Transverse colon (tissue), 4 donors: ENCODE measurements at regions not wholly inside any gene's neighbourhood (a gene's known extent, or its start where the extent isn't known, plus 50 kb on each side); places are given as distances from the start of the nearest gene placed in this dataset.

Experiments
- DNase-seq: peaks from one replicate; pipeline ENCODE4 v3.0.0-alpha.2; 2019
- H3K27ac ChIP-seq, 4 donors: fragments of 200-600 bp; sonication (generic); 2 replicates each; pipeline ENCODE4 v1.5.1; 2016 to 2018; ENCODE audit warnings: inconsistent platforms in 4 of 4
- H3K27me3 ChIP-seq: fragments of 200-600 bp; sonication (generic); 2 replicates; pipeline ENCODE4 v1.5.1; 2017; ENCODE audit warnings: inconsistent platforms
- H3K36me3 ChIP-seq, 4 donors: fragments of 200-600 bp; sonication (generic); 2 replicates each; pipeline ENCODE4 v1.5.1; 2017 to 2019; ENCODE audit warnings: inconsistent platforms in 4 of 4
- H3K4me1 ChIP-seq, 4 donors: fragments of 200-600 bp; sonication (generic); 2 replicates each; pipeline ENCODE4 v1.5.1; 2017 to 2020; ENCODE audit warnings: inconsistent platforms in 4 of 4
- H3K4me3 ChIP-seq, 4 donors: fragments of 200-600 bp; sonication (generic); 1 replicate in 1 of 4; 2 replicates in 3 of 4; pipeline versions ENCODE4 v1.5.1 to v1.6.1; 2017 to 2019; ENCODE audit warnings: inconsistent platforms in 4 of 4
- H3K9me3 ChIP-seq, 2 donors: fragments of 200-600 bp; sonication (generic); 2 replicates each; pipeline ENCODE4 v1.5.1; 2017 to 2019; ENCODE audit warnings: inconsistent platforms in 2 of 2
- CTCF ChIP-seq, 5 experiments: fragments of 200-600 bp in 3 of 5; fragments of 450-650 bp in 2 of 5; sonication (generic) in 3 of 5; IDR thresholded peaks; 1 replicate in 2 of 5; 2 replicates in 3 of 5; pipeline ENCODE4 v1.5.1; 2016 to 2017; ENCODE audit warnings: antibody characterized with exemption in 5 of 5, inconsistent platforms in 3 of 5, mild to moderate bottlenecking in 2 of 5, moderate library complexity in 1 of 5
- EP300 ChIP-seq: sonication (generic); formaldehyde crosslinking; IDR thresholded peaks from one replicate; pipeline ENCODE4 v1.6.1; 2017; ENCODE audit warnings: antibody characterized with exemption, low read depth
- POLR2A ChIP-seq: fragments of 450-650 bp; IDR thresholded peaks from one replicate; pipeline ENCODE4 v1.6.1; 2016; ENCODE audit warnings: antibody characterized with exemption, mild to moderate bottlenecking, moderate library complexity
- POLR2AphosphoS5 ChIP-seq, 3 donors: sonication (generic); formaldehyde crosslinking; IDR thresholded peaks; one replicate each; pipeline ENCODE4 v1.6.1; 2016; ENCODE audit warnings: antibody characterized with exemption in 3 of 3
- WGBS, 2 donors: methylation state at CpG; one replicate each; pipeline ENCODE4 v1.1.5; 2018; ENCODE audit warnings: low coverage in 1 of 2; 5-methylcytosine and 5-hydroxymethylcytosine counted together
- in situ Hi-C, 4 donors: fragments of 200-750 bp; cut with MboI; loops; one replicate each; pipeline versions ENCODE4 v1.15.0 to v1.15.1; 2017; ENCODE audit warnings: low sequenced_read_pairs in 3 of 4, low pct_ligation_motif_present in 1 of 4, low pct_unique_long_range_greater_than_20kb in 1 of 4
- intact Hi-C: fragments of 100-400 bp; cut with DNase I; formaldehyde crosslinking; loops from one replicate; pipeline ENCODE4 v1.15.1; 2023; ENCODE audit warnings: low total_unique reads

- H3K9me3 ChIP-seq = no peaks in the 10 kb centered on the region
- intact Hi-C loops = loop anchor here (5.0 kb wide), 1 partner anchor 1999 kb away; no protein-coding TSS in a partner anchor
- no peak for TF ChIP-seq EP300
- TF ChIP-seq POLR2AphosphoS5 (IDR thresholded peaks at IDR 0.05) = no peak
- TF ChIP-seq POLR2A = no peak
- TF ChIP-seq CTCF (IDR thresholded peaks at IDR 0.05) = no peak
- WGBS, 2 donors = 73% methylated on average over 4 of the region's 4 CpGs; no CpG with 5 or more reads in 1 of the 2 donors
- in situ Hi-C loops = no loop called here
- no peak overlapping the region for H3K27ac ChIP-seq
- DNase-seq = no peak
- no peak overlapping the region for H3K4me3 ChIP-seq
- H3K27me3 ChIP-seq = peaks cover 5% of the 10 kb centered on the region
- no peaks in the 10 kb centered on the region for H3K4me1 ChIP-seq
- no peaks in the 10 kb centered on the region for H3K36me3 ChIP-seq
These were observed 519.5 kb downstream of the PREX1 start for GRCh38 chr20:48308232-48308781.

- H3K36me3 ChIP-seq = no peaks in the 10 kb centered on the region
- 50% methylated on average over 10 of the region's 10 CpGs; no CpG with 5 or more reads in 1 of the 2 donors for WGBS, 2 donors
- TF ChIP-seq EP300 = no peak
- TF ChIP-seq POLR2A = no peak
- no peak for TF ChIP-seq CTCF (IDR thresholded peaks at IDR 0.05)
- no peak for TF ChIP-seq POLR2AphosphoS5 (IDR thresholded peaks at IDR 0.05)
- DNase-seq = no peak
- peaks cover 5% of the 10 kb centered on the region for H3K27me3 ChIP-seq
- no peaks in the 10 kb centered on the region for H3K4me1 ChIP-seq
- H3K27ac ChIP-seq = no peak overlapping the region
- no peak overlapping the region for H3K4me3 ChIP-seq
- no peaks in the 10 kb centered on the region for H3K9me3 ChIP-seq
- intact Hi-C loops (loop anchor here (5.0 kb wide), 1 partner anchor 2000 kb away; no protein-coding TSS in a partner anchor), in situ Hi-C loops (no loop called here)
These were observed 520.5 kb downstream of the PREX1 start for GRCh38 chr20:48307277-48307676.

- Histone ChIP-seq H3K4me3 (no peak overlapping the region), H3K4me1 (peaks cover 0 to 6% (median 0%) of the 10 kb centered on the region in 4 donors), H3K36me3 (no peaks in the 10 kb centered on the region), H3K27ac (no peak overlapping the region), H3K9me3 (no peaks in the 10 kb centered on the region), H3K27me3 (peaks cover 5% of the 10 kb centered on the region)
- no peak for DNase-seq
- intact Hi-C loops (no loop called here), in situ Hi-C loops (no loop called here)
- WGBS, 2 donors = 77 to 86% methylated on average over 4 of the region's 4 CpGs
- no peak for TF ChIP-seq CTCF (IDR thresholded peaks at IDR 0.05)
- no peak for TF ChIP-seq POLR2AphosphoS5 (IDR thresholded peaks at IDR 0.05)
- no peak for TF ChIP-seq EP300
- no peak for TF ChIP-seq POLR2A
These were observed 517.7 kb upstream of the SULF2 start for GRCh38 chr20:48302844-48303542.

- in situ Hi-C loops = no loop called here
- no peak for DNase-seq
These were observed 516.9 kb upstream of the SULF2 start for GRCh38 chr20:48302149-48302548.

More at GRCh38 chr20:48302149-48302548, 516.9 kb upstream of the SULF2 start:
- Histone ChIP-seq H3K9me3 (no peaks in the 10 kb centered on the region), H3K4me3 (no peak overlapping the region), H3K4me1 (peaks cover 0 to 6% (median 0%) of the 10 kb centered on the region in 4 donors), H3K27me3 (peaks cover 5% of the 10 kb centered on the region), H3K36me3 (no peaks in the 10 kb centered on the region), H3K27ac (no peak overlapping the region)
- intact Hi-C loops = no loop called here
- TF ChIP-seq CTCF (IDR thresholded peaks at IDR 0.05) (no peak), EP300 (no peak), POLR2AphosphoS5 (IDR thresholded peaks at IDR 0.05) (no peak), POLR2A (no peak)
